Neural progenitor cell (in vitro differentiated cells): ENCODE measurements at regions not wholly inside any gene's neighbourhood (a gene's known extent, or its start where the extent isn't known, plus 50 kb on each side); places are given as distances from the start of the nearest gene placed in this dataset.
"Not testable (repeated sequence)": the region's sequence is repeated elsewhere in the genome, so short reads cannot be mapped to it uniquely, and the experiment has no call there.

Experiments
- EZH2 ChIP-seq: fragments of 200-600 bp; sonication (generic); IDR thresholded peaks from 2 replicates; pipeline ENCODE4 v1.6.1; 2017; ENCODE audit warnings: antibody characterized with exemption, mild to moderate bottlenecking, moderate library complexity
- EZH2phosphoT487 ChIP-seq: fragments of 200-600 bp; sonication (generic); IDR thresholded peaks from 2 replicates; pipeline ENCODE4 v1.6.1; 2017; ENCODE audit warnings: antibody characterized with exemption
- TF ChIP-seq, protein P1 (sequence below): fragments of 200-600 bp; sonication (generic); IDR thresholded peaks from 2 replicates; pipeline ENCODE4 v1.5.1; 2017; ENCODE audit warnings: antibody characterized with exemption, mild to moderate bottlenecking

DNA sequence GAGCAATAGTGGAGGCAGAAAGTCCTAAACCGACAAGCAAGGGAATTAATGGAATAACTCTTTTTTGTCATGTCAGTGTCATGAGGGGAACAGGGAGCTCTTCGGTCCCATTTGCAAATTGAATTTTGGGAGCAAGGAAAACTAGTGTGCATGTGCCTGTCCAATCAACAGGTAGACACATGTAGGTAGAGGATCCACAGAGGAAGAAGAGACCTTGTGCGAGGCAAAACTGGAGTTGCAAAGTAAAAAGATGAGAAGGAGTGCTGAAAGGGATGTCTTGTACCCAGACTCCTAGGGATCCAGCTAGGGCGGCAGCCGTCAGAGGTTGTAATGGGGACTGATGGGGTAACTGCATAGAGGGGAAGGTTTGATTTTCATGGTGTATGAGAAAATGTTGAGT, 156.8 kb upstream of the SNX2 start:
- TF ChIP-seq, protein P1, sequence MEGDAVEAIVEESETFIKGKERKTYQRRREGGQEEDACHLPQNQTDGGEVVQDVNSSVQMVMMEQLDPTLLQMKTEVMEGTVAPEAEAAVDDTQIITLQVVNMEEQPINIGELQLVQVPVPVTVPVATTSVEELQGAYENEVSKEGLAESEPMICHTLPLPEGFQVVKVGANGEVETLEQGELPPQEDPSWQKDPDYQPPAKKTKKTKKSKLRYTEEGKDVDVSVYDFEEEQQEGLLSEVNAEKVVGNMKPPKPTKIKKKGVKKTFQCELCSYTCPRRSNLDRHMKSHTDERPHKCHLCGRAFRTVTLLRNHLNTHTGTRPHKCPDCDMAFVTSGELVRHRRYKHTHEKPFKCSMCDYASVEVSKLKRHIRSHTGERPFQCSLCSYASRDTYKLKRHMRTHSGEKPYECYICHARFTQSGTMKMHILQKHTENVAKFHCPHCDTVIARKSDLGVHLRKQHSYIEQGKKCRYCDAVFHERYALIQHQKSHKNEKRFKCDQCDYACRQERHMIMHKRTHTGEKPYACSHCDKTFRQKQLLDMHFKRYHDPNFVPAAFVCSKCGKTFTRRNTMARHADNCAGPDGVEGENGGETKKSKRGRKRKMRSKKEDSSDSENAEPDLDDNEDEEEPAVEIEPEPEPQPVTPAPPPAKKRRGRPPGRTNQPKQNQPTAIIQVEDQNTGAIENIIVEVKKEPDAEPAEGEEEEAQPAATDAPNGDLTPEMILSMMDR = not testable (repeated sequence)
- TF ChIP-seq EZH2phosphoT487, EZH2: not testable (repeated sequence)
